ENCODE measurements at regions not wholly inside any gene's neighbourhood (a gene's known extent, or its start where the extent isn't known, plus 50 kb on each side); places are given as distances from the start of the nearest gene placed in this dataset.
"Not testable (repeated sequence)": the region's sequence is repeated elsewhere in the genome, so short reads cannot be mapped to it uniquely, and the experiment has no call there.

DNA sequence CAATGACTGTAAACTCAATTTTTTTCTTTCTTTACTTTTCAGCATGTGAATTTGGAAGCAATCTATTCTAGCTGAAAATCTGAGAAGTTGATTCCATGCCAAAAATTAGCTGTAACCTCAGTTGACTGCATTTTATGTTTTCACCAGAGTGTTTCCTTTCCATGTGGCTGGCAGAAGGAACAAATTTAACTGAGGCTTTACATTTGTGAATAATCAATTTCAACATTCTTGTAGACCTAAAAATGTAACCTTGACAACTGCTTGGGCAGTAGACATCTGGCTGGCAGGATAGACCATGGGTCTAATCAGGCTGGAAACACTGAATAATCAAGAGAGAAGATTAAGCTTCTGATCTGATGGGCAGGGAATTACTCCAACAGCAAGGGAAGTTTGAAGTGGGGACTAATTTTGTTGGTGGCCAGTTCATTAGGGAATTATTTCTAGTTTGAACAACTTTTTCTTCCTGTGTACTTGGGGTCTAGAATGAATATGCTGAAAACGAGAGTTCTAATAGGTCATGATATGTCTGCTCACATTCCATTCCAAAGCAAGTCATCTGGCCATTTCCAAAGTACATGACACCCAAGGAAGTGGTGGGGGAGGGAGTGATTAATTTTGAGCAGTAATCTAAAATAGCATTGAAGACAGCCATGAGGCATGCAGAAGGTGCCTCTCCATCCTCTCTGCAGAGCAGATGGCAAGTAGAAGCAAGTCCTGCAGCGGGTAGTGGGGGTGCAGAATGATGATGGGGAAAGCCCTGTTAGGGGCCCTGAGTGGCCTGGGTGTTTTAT, 68.2 kb downstream of the ATP23 start:
- Mint-ChIP-seq H3K4me3 (no peak overlapping the region), H3K27me3 (peaks cover 3% of the 10 kb centered on the region)

DNA sequence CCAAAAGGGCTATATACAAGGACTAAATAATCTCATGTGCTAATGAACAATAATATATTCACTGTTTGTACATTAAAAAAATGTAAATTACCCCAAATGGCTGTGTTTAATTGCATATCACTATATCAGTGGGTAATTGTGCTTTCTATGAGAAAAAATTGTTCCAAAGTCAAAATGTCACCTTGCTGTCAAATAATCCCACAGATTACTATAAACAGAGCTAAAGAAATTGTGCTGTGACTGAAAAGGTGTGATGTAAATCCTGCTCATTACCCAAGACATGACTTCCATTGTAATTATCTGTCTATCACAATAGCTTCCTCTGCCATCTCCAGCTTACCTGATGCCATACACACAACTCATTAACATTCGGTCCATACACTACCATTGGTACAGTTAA, 70.3 kb downstream of the ATP23 start:
- Mint-ChIP-seq H3K4me1 (peaks cover 9% of the 10 kb centered on the region), H3K9me3 (no peaks in the 10 kb centered on the region), H3K4me3 (no peak overlapping the region), H3K36me3 (no peaks in the 10 kb centered on the region), H3K27me3 (no peaks in the 10 kb centered on the region), H3K27ac (no peak overlapping the region)
- no peak for DNase-seq

More for the DNA sequence above, 68.2 kb downstream of the ATP23 start:
- Mint-ChIP-seq H3K27ac (no peak overlapping the region), H3K36me3 (no peaks in the 10 kb centered on the region), H3K9me3 (no peaks in the 10 kb centered on the region), H3K4me1 (peaks cover 9% of the 10 kb centered on the region)
- no peak for DNase-seq

- H3K4me3 Mint-ChIP-seq, H3K36me3 Mint-ChIP-seq, H3K27ac Mint-ChIP-seq, H3K4me1 Mint-ChIP-seq, H3K9me3 Mint-ChIP-seq, H3K27me3 Mint-ChIP-seq, DNase-seq: not testable (repeated sequence)
These were observed 81.1 kb downstream of the ATP23 start for GRCh38 chr12:58022379-58023020.

DNA sequence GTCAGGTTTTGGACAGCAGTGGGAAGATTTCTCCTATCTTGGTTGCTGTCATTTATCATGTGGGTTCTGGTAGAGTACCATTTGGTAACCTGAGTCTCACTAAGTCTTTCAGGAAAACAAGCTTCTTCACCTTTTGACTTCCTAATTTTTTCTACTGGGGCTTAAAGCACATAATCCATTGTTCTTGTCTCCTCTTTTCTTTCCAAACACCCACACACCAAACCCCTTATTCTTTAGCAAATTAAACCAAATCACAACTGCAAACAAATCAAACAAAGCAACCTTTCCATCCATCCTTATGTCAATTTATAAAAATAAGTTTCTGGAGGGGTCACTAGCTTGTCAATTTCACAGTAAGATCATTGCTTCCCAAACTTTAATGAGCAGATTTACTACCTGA, 84.1 kb downstream of the ATP23 start:
- H3K4me1 Mint-ChIP-seq, result no peaks in the 10 kb centered on the region
- H3K9me3 Mint-ChIP-seq, result peaks cover 3% of the 10 kb centered on the region
- no peak overlapping the region for H3K27ac Mint-ChIP-seq
- H3K27me3 Mint-ChIP-seq, result peaks cover 6% of the 10 kb centered on the region
- no peak for DNase-seq
- H3K4me3 Mint-ChIP-seq, result no peak overlapping the region
- H3K36me3 Mint-ChIP-seq, result no peaks in the 10 kb centered on the region

GRCh38 chr12:58026426-58026825, 85.1 kb downstream of the ATP23 start:
- DNase-seq, result no peak
- H3K36me3 Mint-ChIP-seq, result no peaks in the 10 kb centered on the region
- H3K4me3 Mint-ChIP-seq, result no peak overlapping the region
- peaks cover 5% of the 10 kb centered on the region for H3K27me3 Mint-ChIP-seq
- no peaks in the 10 kb centered on the region for H3K4me1 Mint-ChIP-seq
- peaks cover 5% of the 10 kb centered on the region for H3K9me3 Mint-ChIP-seq
- H3K27ac Mint-ChIP-seq, result no peak overlapping the region

DNA sequence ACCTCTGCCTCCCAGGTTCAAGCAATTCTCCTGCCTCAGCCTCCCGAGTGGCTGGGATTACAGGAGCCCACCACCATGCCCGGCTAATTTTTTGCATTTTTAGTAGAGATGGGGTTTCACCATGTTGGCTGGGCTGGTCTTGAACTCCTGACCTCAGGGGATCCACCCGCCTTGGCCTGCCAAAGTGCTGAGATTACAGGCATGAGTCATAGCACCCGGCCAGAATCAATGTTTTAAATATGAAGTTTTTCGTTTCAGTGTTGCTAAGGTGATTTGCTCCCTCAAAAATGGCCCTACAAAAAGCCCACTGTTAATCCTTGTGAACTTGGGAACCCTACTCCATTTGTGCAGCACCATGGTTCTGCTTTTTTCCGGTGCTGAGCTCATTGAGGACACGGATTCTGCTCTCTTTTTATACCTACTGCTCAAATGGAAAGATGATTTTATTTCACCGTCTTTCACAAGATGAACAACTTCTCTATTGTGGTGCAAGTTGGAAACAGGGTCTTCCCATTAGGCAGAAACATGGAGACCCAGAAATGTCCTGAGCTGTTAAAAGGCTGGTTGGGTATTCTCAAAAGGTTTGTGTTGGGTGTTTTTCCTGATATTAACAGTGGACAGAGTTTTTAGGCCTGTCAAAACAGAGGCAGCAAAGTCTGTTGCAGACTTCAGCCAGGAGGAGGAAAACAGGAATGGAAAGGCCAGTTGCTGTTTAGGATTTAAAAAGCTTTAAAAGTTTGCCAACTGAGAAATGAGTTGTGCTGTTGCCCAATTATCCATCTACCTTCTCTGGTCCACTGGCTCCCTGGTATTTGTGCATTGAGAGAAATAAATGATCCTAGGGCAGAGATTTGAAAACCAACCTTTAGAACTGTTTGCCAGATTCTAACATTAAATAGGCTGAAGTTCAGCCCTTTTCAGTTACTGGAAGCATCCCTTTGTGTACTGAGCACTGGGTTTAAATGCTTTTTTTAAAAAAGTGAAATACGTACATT, 85.8 kb downstream of the ATP23 start:
- Mint-ChIP-seq H3K4me3 (no peak overlapping the region), H3K27me3 (peaks cover 2% of the 10 kb centered on the region), H3K9me3 (peaks cover 7% of the 10 kb centered on the region), H3K36me3 (no peaks in the 10 kb centered on the region), H3K4me1 (no peaks in the 10 kb centered on the region), H3K27ac (no peak overlapping the region)
- DNase-seq, result no peak

DNA sequence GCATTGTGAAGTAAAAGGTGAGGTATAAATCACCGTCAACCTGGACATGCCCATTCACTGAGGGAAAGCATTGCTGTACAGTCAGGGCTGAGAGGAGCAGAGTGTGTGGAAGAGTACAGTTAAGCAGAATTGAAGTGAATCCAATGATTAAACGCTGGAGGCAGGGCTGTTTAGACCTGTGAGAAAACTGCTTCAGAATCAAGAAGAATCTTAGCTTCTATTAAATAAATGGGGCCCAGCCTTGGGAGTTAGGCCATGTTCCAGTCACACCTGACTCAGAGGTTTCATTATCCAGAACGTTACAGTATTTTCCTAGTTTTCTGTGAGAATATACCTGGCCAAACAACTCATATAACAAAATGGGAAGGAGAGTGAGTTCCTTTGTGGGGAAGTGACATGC, 86.9 kb downstream of the ATP23 start:
- peaks cover 2% of the 10 kb centered on the region for H3K27me3 Mint-ChIP-seq
- no peak overlapping the region for H3K4me3 Mint-ChIP-seq
- no peak for DNase-seq
- H3K4me1 Mint-ChIP-seq, result no peaks in the 10 kb centered on the region
- no peaks in the 10 kb centered on the region for H3K36me3 Mint-ChIP-seq
- H3K9me3 Mint-ChIP-seq, result peaks cover 13% of the 10 kb centered on the region
- H3K27ac Mint-ChIP-seq, result no peak overlapping the region

GRCh38 chr12:58029260-58029659, 87.9 kb downstream of the ATP23 start:
- Mint-ChIP-seq H3K27me3 (peaks cover 4% of the 10 kb centered on the region), H3K4me1 (no peaks in the 10 kb centered on the region), H3K4me3 (no peak overlapping the region), H3K36me3 (no peaks in the 10 kb centered on the region), H3K9me3 (peaks cover 15% of the 10 kb centered on the region), H3K27ac (no peak overlapping the region)
- no peak for DNase-seq

GRCh38 chr12:58030566-58031279, 89.4 kb downstream of the ATP23 start:
- Mint-ChIP-seq H3K4me1 (no peaks in the 10 kb centered on the region), H3K9me3 (peaks cover 22% of the 10 kb centered on the region)

GRCh38 chr12:58032156-58032555, 90.8 kb downstream of the ATP23 start:
- H3K9me3 Mint-ChIP-seq, result peaks cover 31% of the 10 kb centered on the region
- H3K4me3 Mint-ChIP-seq, result no peak overlapping the region
- no peak overlapping the region for H3K27ac Mint-ChIP-seq
- no peaks in the 10 kb centered on the region for H3K36me3 Mint-ChIP-seq
- DNase-seq, result no peak
- no peaks in the 10 kb centered on the region for H3K4me1 Mint-ChIP-seq
- H3K27me3 Mint-ChIP-seq, result peaks cover 4% of the 10 kb centered on the region

More at GRCh38 chr12:58030566-58031279, 89.4 kb downstream of the ATP23 start:
- H3K4me3 Mint-ChIP-seq, result no peak overlapping the region
- H3K27me3 Mint-ChIP-seq, result peaks cover 4% of the 10 kb centered on the region
- no peaks in the 10 kb centered on the region for H3K36me3 Mint-ChIP-seq
- no peak overlapping the region for H3K27ac Mint-ChIP-seq
- DNase-seq, result no peak

- Mint-ChIP-seq H3K36me3 (no peaks in the 10 kb centered on the region), H3K9me3 (peaks cover 43% of the 10 kb centered on the region), H3K27me3 (peaks cover 4% of the 10 kb centered on the region), H3K27ac (no peak overlapping the region), H3K4me3 (no peak overlapping the region), H3K4me1 (no peaks in the 10 kb centered on the region)
- DNase-seq, result no peak
These were observed 92.5 kb downstream of the ATP23 start for GRCh38 chr12:58033831-58034230.

DNA sequence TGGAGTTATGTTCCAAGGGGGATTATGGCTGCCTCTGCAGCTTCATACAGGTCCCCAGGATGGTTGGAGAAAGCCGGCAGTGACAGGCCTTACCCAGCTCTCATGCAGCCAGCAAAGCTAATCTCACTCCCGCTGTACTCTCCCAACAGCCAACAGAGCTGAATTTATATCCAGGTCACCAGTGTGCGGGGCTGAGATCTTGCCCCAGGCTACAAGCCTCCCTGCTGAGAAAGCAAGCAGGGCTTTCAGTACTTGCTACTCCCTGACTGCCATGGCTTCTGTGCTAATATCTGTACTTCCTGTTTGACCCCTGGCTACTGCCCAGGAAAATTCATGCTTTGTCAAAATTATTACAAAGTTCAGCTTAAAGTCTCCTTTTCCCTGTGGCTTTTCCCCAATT, 92.9 kb downstream of the ATP23 start:
- Mint-ChIP-seq H3K4me1 (no peaks in the 10 kb centered on the region), H3K27me3 (peaks cover 4% of the 10 kb centered on the region), H3K36me3 (no peaks in the 10 kb centered on the region), H3K27ac (no peak overlapping the region), H3K9me3 (peaks cover 48% of the 10 kb centered on the region), H3K4me3 (no peak overlapping the region)
- no peak for DNase-seq

GRCh38 chr12:58034712-58035111, 93.3 kb downstream of the ATP23 start:
- H3K9me3 Mint-ChIP-seq, result peaks cover 49% of the 10 kb centered on the region

DNA sequence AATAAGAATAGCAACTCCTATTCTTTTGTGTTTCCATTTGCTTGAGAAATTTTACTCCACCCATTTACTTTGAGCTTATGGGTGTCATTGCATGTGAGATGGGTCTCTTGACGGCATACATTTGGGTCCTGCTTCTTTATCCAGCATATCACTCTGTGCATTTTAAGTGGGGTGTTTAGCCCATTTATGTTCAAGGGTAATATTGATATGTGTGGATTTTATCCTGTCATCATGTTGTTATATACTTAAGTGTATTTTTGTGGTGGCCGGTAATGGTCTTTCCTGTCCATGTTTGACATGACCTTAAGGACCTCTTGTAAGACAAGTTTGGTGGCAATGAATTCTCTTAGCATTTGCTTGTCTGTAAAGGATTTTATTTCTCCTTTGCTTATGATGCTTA, 100.1 kb downstream of the ATP23 start:
- H3K4me1 Mint-ChIP-seq, result no peaks in the 10 kb centered on the region
- H3K36me3 Mint-ChIP-seq, result peaks cover 2% of the 10 kb centered on the region
- DNase-seq, result no peak
- no peak overlapping the region for H3K4me3 Mint-ChIP-seq
- peaks cover 27% of the 10 kb centered on the region for H3K9me3 Mint-ChIP-seq
- peaks cover 21% of the 10 kb centered on the region for H3K27me3 Mint-ChIP-seq
- no peak overlapping the region for H3K27ac Mint-ChIP-seq

More at GRCh38 chr12:58034712-58035111, 93.3 kb downstream of the ATP23 start:
- H3K36me3 Mint-ChIP-seq, result no peaks in the 10 kb centered on the region
- H3K27ac Mint-ChIP-seq, result no peak overlapping the region
- no peak overlapping the region for H3K4me3 Mint-ChIP-seq
- no peaks in the 10 kb centered on the region for H3K4me1 Mint-ChIP-seq
- H3K27me3 Mint-ChIP-seq, result peaks cover 4% of the 10 kb centered on the region
- no peak for DNase-seq
